ENCODE measurements at regions not wholly inside any gene's neighbourhood (a gene's known extent, or its start where the extent isn't known, plus 50 kb on each side); places are given as distances from the start of the nearest gene placed in this dataset.

DNA sequence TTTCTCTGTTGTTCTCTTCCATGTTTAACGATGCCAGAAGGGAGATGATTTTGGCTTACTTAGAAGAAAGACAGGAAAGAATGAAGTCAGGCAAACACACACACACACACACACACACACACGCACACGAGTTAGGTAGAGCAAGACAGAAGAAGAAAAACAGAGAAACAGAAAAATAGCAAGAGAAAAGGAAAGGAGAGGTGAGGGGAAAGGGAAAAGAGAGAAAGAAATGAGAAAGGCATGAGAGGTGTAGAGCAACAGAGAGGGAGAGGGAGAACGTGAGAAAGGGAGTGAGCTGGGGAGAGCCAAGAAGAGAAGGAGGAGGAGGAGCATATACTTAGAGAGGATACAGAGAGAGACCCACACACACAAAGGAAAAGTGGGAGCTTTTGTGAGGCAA, 385.3 kb downstream of the DOK5 start:
- no peak for ATAC-seq
- no peak overlapping the region for H3K27ac Mint-ChIP-seq

DNA sequence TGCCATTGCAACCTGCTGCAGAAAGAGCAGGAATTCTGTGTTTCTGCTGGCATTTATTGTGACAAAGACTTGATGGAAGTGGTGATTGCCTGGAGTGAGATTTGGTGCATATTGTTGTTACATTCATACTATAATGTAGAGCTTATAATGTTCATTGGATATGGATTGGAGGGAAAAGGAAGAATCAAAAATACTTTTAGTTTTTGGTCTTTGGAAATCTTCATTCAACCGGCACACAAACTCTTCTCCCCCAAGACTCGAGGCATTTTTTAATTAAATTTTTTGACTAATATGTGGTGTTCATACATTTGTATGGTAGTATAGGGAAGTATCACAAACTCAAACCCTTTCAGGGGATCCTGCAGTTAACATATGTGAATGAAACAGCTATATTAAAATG, 380.8 kb downstream of the DOK5 start:
- ATAC-seq (no peak), DNase-seq (ENCODE audit: low spot score in 2 of 2) (no peak)
- no peaks in the 10 kb centered on the region for H3K36me3 Mint-ChIP-seq
- H3K9me3 Mint-ChIP-seq = peaks cover 5 to 13% of the 10 kb centered on the region in 2 donors
- no peak overlapping the region for H3K27ac Mint-ChIP-seq

More for the DNA sequence above, 385.3 kb downstream of the DOK5 start:
- H3K36me3 Mint-ChIP-seq = no peaks in the 10 kb centered on the region
- DNase-seq (ENCODE audit: low spot score in 2 of 2) = no peak
- peaks cover 6 to 10% of the 10 kb centered on the region in 2 donors for H3K9me3 Mint-ChIP-seq

DNA sequence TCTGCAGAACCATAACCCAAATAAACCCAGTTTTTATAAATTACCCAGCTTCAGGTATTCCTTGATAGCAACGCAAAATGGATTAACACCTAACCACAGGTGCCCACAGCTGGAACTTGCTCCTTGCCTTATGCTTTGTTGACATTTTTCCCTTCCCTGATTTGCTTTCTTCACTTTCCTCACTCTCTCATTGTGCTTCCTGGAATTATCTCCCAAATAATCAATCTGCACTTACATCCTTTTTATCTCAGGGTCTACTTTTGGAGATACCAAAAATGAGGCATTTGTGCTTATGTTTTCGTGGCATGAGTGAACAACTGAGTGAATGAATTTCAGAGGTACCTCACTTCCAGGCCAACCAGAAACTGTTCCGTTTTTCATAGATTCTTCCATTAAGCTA, 374.3 kb downstream of the DOK5 start:
- Mint-ChIP-seq H3K36me3 (no peaks in the 10 kb centered on the region), H3K9me3 (peaks cover 5 to 13% of the 10 kb centered on the region in 2 donors), H3K27ac (no peak overlapping the region)
- DNase-seq (ENCODE audit: low spot score in 2 of 2) = no peak
- no peak for ATAC-seq

DNA sequence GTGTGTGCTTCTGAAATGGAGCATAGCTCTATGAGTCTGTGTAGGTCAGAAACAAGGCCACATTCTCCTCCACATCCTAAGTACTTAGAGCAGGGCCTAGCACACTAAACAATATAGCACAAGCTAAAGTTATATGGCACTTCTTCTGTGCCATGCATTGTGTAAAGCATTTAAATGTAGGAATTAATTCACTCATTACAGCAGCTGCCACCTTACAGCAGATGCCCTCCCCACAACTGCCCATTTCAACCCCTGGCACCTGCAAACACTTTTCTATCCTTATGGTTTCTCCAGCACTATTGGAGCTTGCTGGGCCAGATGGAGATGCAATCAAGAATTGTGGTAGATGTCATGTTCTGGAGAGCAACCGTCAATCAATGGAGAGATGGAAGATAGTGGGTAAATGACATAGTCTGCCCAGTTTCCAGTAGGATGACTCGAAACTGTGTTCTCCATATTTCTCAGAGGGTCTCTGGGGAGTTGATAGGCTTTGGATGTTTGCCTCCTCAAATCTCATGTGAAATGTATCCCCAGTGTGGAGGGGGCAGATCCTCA, 373.7 kb downstream of the DOK5 start:
- Mint-ChIP-seq H3K9me3 (peaks cover 5 to 10% of the 10 kb centered on the region in 2 donors), H3K27ac (no peak overlapping the region), H3K36me3 (no peaks in the 10 kb centered on the region)
- no peak for DNase-seq (ENCODE audit: low spot score in 2 of 2)
- ATAC-seq = no peak

- no peaks in the 10 kb centered on the region for H3K36me3 Mint-ChIP-seq
- no peak for DNase-seq (ENCODE audit: low spot score in 2 of 2)
- peaks cover 5 to 7% of the 10 kb centered on the region in 2 donors for H3K9me3 Mint-ChIP-seq
- no peak overlapping the region for H3K27ac Mint-ChIP-seq
- no peak for ATAC-seq
These were observed 372.9 kb downstream of the DOK5 start for GRCh38 chr20:54848262-54848661.

- no peak for DNase-seq (ENCODE audit: low spot score in 2 of 2)
- H3K9me3 Mint-ChIP-seq = peaks cover 5 to 7% of the 10 kb centered on the region in 2 donors
- H3K36me3 Mint-ChIP-seq = no peaks in the 10 kb centered on the region
- ATAC-seq = no peak
- H3K27ac Mint-ChIP-seq = no peak overlapping the region
These were observed 371.6 kb downstream of the DOK5 start for GRCh38 chr20:54846948-54847347.

DNA sequence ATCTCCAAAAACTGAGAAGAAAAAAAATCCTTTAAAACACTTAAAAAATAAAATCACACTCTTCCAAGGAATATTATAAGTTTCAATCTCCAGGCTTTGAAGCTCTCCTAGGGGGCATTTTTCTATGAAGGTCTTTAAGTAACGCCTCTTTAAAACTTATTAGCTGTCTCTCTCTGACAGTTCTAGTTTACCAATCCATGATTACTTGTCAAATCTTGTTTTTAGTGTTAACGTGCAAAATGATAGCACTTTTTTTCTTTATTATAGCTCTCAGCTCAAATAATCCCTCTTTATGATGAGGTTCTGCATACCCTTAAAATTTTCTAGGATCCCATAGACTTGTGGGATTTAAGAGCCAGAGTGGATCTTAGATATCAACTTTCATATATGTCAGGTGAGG, 369.0 kb downstream of the DOK5 start:
- peaks cover 3 to 5% of the 10 kb centered on the region in 2 donors for H3K9me3 Mint-ChIP-seq
- ATAC-seq = no peak
- no peak overlapping the region for H3K27ac Mint-ChIP-seq
- no peak for DNase-seq (ENCODE audit: low spot score in 2 of 2)
- H3K36me3 Mint-ChIP-seq = no peaks in the 10 kb centered on the region

- Mint-ChIP-seq H3K36me3 (no peaks in the 10 kb centered on the region), H3K27ac (no peak overlapping the region), H3K9me3 (peaks cover 3 to 5% of the 10 kb centered on the region in 2 donors)
- no peak for DNase-seq (ENCODE audit: low spot score in 2 of 2)
- ATAC-seq = no peak
These were observed 368.5 kb downstream of the DOK5 start for GRCh38 chr20:54843865-54844264.

GRCh38 chr20:54843431-54843830, 368.0 kb downstream of the DOK5 start:
- Mint-ChIP-seq H3K27ac (no peak overlapping the region), H3K36me3 (no peaks in the 10 kb centered on the region), H3K9me3 (peaks cover 3 to 5% of the 10 kb centered on the region in 2 donors)
- ATAC-seq (no peak), DNase-seq (ENCODE audit: low spot score in 2 of 2) (no peak)

- no peaks in the 10 kb centered on the region for H3K9me3 Mint-ChIP-seq
- DNase-seq (ENCODE audit: low spot score in 2 of 2) (no peak), ATAC-seq (no peak)
- H3K27ac Mint-ChIP-seq = no peak overlapping the region
- H3K36me3 Mint-ChIP-seq = no peaks in the 10 kb centered on the region
These were observed 363.8 kb downstream of the DOK5 start for GRCh38 chr20:54839224-54839623.

DNA sequence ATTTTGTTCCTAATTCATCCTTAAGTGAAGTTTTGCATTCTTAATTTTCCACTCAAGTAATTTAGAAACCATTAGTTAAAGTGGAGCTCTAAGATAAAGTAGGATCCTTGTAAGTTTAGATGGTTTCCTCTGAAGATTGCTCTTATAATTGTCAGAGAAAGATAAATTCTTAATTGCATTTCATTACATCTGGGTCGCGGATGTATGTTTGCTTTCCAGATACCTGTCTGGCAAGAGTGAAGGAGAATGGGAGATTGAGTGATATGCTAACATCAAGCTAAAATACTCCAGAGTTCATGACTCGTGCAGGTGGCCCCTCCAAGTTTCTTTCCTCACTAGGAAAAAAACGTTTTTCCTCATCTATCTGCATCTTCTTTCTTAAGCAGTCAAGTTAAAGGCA, 361.8 kb downstream of the DOK5 start:
- Mint-ChIP-seq H3K36me3 (no peaks in the 10 kb centered on the region), H3K27ac (no peak overlapping the region), H3K9me3 (peaks cover 0 to 4% of the 10 kb centered on the region in 2 donors)
- ATAC-seq = no peak
- no peak for DNase-seq (ENCODE audit: low spot score in 2 of 2)

DNA sequence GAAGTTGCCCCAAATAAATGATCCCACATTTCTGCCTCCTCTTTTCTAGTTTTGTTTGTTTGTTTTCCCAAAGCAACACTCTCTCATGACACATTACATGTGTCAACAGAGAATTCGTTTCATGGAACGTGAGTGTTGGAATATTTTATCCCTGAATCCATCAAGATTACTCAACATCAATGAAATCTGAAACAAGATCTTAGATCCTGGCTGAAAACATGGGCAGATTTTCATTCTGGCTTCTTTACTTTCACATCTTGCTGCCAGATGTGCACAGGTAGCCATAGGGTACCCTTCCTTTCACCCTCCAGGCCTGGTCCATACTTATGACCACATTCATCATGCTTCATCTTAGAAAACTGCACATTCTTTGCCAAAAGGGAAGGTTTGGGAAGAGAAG, 347.0 kb downstream of the DOK5 start:
- Mint-ChIP-seq H3K27ac (no peak overlapping the region), H3K36me3 (no peaks in the 10 kb centered on the region), H3K9me3 (peaks cover 0 to 3% of the 10 kb centered on the region in 2 donors)
- DNase-seq (ENCODE audit: low spot score in 2 of 2) (no peak), ATAC-seq (no peak)

DNA sequence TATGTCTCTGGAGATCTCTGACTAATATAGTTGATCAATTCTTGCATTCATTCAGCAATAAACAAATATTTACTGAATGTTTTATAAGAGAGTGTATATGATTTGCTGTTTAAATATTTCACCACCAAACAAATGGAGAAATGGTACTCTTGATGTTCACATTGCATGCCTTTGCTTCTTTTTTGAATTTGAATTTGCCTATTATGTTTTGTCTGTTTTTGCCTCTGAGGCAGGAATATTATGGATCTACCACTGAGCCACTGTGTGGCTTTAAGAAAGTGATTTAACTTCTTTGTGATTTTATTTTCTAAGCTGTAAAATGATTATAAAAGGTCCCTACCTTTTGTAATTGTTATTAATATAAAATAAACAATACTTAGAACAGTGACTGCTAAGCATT, 345.0 kb downstream of the DOK5 start:
- Mint-ChIP-seq H3K9me3 (peaks cover 0 to 3% of the 10 kb centered on the region in 2 donors), H3K27ac (no peak overlapping the region), H3K36me3 (no peaks in the 10 kb centered on the region)
- no peak for ATAC-seq
- no peak for DNase-seq (ENCODE audit: low spot score in 2 of 2)

- ATAC-seq = no peak
- H3K36me3 Mint-ChIP-seq = no peaks in the 10 kb centered on the region
- no peak for DNase-seq (ENCODE audit: low spot score in 2 of 2)
These were observed 331.1 kb downstream of the DOK5 start for GRCh38 chr20:54806462-54806861.

DNA sequence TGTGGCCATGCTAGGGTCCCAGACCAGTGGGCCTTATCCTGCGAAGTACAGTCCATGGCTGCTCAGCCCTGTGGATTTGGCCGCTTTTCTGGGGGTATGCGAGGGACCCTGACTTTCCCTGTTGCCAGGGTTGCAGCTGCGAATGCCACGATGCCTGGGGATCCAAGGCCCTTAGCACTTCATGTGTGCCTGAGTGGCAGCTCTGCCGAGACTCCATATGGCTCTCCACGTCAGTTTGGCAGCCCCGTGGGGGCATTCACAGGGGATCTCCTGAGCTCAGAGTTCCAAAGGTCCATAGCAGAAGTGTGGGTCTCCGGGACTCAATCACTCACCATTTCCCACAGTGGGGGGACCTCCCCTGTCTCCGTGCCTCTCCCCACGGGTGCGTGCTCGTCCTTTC, 319.5 kb downstream of the DOK5 start:
- DNase-seq (ENCODE audit: low spot score in 2 of 2) = no peak
- Mint-ChIP-seq H3K27ac (no peak overlapping the region), H3K36me3 (peaks cover 0 to 7% of the 10 kb centered on the region in 2 donors), H3K9me3 (peaks cover 4 to 22% of the 10 kb centered on the region in 2 donors)
- ATAC-seq = no peak

More at GRCh38 chr20:54806462-54806861, 331.1 kb downstream of the DOK5 start:
- Mint-ChIP-seq H3K9me3 (peaks cover 0 to 3% of the 10 kb centered on the region in 2 donors), H3K27ac (no peak overlapping the region)

DNA sequence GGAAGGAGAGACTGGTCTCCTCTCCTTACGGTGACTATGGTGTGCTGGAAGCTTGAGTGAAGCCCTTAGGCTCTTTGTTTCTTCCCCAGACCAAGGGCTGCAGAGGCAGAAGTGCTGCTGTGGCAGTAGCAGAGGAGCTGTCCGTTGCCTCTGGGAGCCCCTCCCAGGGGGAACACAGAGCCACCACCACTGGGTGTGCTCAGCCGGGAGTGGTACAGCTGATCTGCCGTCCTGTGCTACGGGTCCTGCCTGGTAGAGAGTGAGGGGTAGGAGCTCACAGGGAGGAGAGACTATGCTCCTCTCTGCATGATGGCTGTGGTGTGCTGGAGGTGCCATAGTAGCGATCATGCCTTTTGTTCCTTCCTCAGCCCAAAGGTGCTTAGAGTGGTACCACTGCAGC, 318.7 kb downstream of the DOK5 start:
- H3K36me3 Mint-ChIP-seq = peaks cover 0 to 11% of the 10 kb centered on the region in 2 donors
- H3K9me3 Mint-ChIP-seq = peaks cover 10 to 27% of the 10 kb centered on the region in 2 donors
- DNase-seq (ENCODE audit: low spot score in 2 of 2) (no peak), ATAC-seq (no peak)
- H3K27ac Mint-ChIP-seq = no peak overlapping the region

GRCh38 chr20:54793291-54793992, 318.0 kb downstream of the DOK5 start:
- Mint-ChIP-seq H3K9me3 (peaks cover 14 to 31% of the 10 kb centered on the region in 2 donors), H3K27ac (no peak overlapping the region), H3K36me3 (peaks cover 5 to 13% of the 10 kb centered on the region in 2 donors)
- ATAC-seq (no peak), DNase-seq (ENCODE audit: low spot score in 2 of 2) (no peak)

- peaks cover 14 to 31% of the 10 kb centered on the region in 2 donors for H3K9me3 Mint-ChIP-seq
- H3K27ac Mint-ChIP-seq = no peak overlapping the region
- peaks cover 7 to 13% of the 10 kb centered on the region in 2 donors for H3K36me3 Mint-ChIP-seq
- no peak for ATAC-seq
- DNase-seq (ENCODE audit: low spot score in 2 of 2) = no peak
These were observed 317.3 kb downstream of the DOK5 start for GRCh38 chr20:54792688-54793087.

All from activated naive CD4-positive, alpha-beta T cell treated with anti-CD3 and anti-CD28 coated beads, Interleukin-2, amount 50 U/mL, for 72 hours (primary cell).